Heart right ventricle (tissue), 16 donors: ENCODE measurements at regions not wholly inside any gene's neighbourhood (a gene's known extent, or its start where the extent isn't known, plus 50 kb on each side); places are given as distances from the start of the nearest gene placed in this dataset.
"Not testable (repeated sequence)": the region's sequence is repeated elsewhere in the genome, so short reads cannot be mapped to it uniquely, and the experiment has no call there.

Source experiments
- ATAC-seq, 8 donors: fragments of 200-7000 bp; cut with Tn5 transposase; one replicate each; pipeline ENCODE4 v1.9.1; 2020; ENCODE audit warnings: mild to moderate bottlenecking in 8 of 8, moderate library complexity in 8 of 8, moderate number of reproducible peaks in 1 of 8
- DNase-seq, 2 donors: peaks; one replicate each; pipeline ENCODE4 v3.0.0-alpha.2; 2020
- H3K27ac ChIP-seq, 10 donors: fragments of 200-600 bp; sonication (generic) in 2 of 10; one replicate each; pipeline versions ENCODE4 v1.5.0 to v1.8.0; 2020 to 2022; ENCODE audit warnings: mild to moderate bottlenecking in 3 of 10
- H3K27me3 ChIP-seq, 7 donors: fragments of 200-600 bp; one replicate each; pipeline ENCODE4 v1.8.0; 2021 to 2022; ENCODE audit warnings: mild to moderate bottlenecking in 2 of 7
- H3K36me3 ChIP-seq, 9 donors: fragments of 200-600 bp; sonication (generic) in 1 of 9; one replicate each; pipeline versions ENCODE4 v1.5.0 to v1.8.0; 2020 to 2022; ENCODE audit warnings: mild to moderate bottlenecking in 2 of 9
- H3K4me1 ChIP-seq, 9 donors: fragments of 200-600 bp; sonication (generic) in 1 of 9; one replicate each; pipeline versions ENCODE4 v1.5.0 to v1.8.0; 2020 to 2022; ENCODE audit warnings: mild to moderate bottlenecking in 4 of 9
- H3K4me3 ChIP-seq, 10 donors: fragments of 200-600 bp; sonication (generic) in 2 of 10; one replicate each; pipeline versions ENCODE4 v1.5.0 to v1.8.0; 2020 to 2022; ENCODE audit warnings: mild to moderate bottlenecking in 7 of 10, moderate library complexity in 2 of 10
- H3K9me3 ChIP-seq, 11 donors: fragments of 200-600 bp in 10 of 11; sonication (generic) in 2 of 11; one replicate each; pipeline versions ENCODE4 v1.5.0 to v1.8.0; 2013 to 2022; ENCODE audit warnings: mild to moderate bottlenecking in 2 of 11, control low read depth in 1 of 11, moderate library complexity in 1 of 11
- WGBS, 2 donors: extraction: QIAGEN DNeasy Blood & Tissue Kit; methylation state at CpG; one replicate each; pipeline ENCODE4 v1.1.7; 2013; ENCODE audit warnings: inconsistent platforms in 1 of 2; 5-methylcytosine and 5-hydroxymethylcytosine counted together
- intact Hi-C, 10 donors: fragments of 100-400 bp; cut with DNase I; formaldehyde crosslinking; loops; one replicate each; pipeline versions ENCODE4 v1.11.1 to v1.14.2; 2022
- TF ChIP-seq, protein P1 (sequence below), 9 donors: fragments of 200-600 bp; sonication (generic) in 2 of 9; IDR thresholded peaks; one replicate each; pipeline versions ENCODE4 v1.5.0 to v1.8.0; 2021 to 2022; ENCODE audit warnings: antibody characterized with exemption in 9 of 9, mild to moderate bottlenecking in 5 of 9, moderate library complexity in 1 of 9
- donor health status: Arrhythmogenic right ventricular cardiomyopathy.
- donor health status: ischemic (EF 13 %, LVEDD 7.1; RV severe dilation, severe dysfunction).
- donor health status: healthy with polysubstance abuse.
- donor health status: DM: no; HTN: yes; CAD: no.
- donor health status: DM: no; HTN: no; CAD: no.
- donor health status: ischemic (EF 25% LVEDD 6.9; RV normal size, moderate dysfunction).
- donor health status: ischemic (EF 25% LVEDD 5.7; RV mildly dilated, moderate dysfunction).
- donor health status: healthy.
- donor health status: DM: yes; HTN: yes; CAD: no.
- donor health status: Ischemic cardiomyopathy.
- donor health status: ischemic (EF 35%, LVEDD 5.7; RV mildly dilated, moderate dysfunction).
- donor health status: nonischemic (EF 11% LVEDD 7.7; RV severe dilation, severe dysfunction).
- donor health status: DM: yes; HTN: yes; CAD: no.
- donor health status: PGD.
- donor health status: ischemic (EF 29% LVEDD 5.4; RV normal size, mild dysfunction).
- donor health status: nonischemic (EF 23%, LVEDD 6.1; RV moderate dilation, normal function).

DNA sequence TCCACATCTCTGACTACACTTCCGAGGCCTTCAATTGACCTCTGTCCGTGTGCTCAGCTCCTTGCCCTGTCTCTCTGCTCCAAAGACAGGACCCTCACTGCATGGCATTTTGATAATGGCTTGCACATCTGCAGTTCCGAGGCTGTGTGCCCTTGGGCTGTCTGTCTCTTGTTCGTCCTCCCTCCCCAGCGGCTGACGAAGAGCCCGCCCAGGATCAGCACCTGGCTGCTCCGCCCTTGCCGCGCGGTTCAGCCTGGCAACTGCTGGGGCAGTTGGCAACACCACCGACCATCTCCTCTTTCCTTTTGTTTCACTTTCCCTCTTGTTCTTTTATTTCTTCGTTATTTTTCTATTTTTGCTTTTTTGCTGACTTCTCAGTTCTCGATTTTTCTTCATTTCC, 270.4 kb downstream of the TEX29 start:
- no peak for ATAC-seq
- 84 to 87% methylated on average over 14 of the region's 14 CpGs for WGBS, 2 donors

DNA sequence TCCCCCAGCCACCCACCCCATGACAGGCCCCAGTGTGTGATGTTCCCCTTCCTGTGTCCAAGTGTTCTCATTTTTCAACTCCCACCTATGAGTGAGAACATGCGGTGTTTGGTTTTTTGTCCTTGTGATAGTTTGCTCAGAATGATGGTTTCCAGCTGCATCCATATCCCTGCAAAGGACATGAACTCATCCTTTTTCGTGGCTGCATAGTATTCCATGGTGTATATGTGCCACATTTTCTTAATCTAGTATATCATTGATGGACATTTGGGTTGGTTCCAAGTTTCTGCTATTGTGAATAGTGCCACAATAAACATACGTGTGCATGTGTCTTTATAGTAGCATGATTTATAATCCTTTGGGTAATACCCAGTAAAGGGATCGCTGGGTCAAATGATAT, 273.0 kb downstream of the TEX29 start:
- H3K27ac ChIP-seq, ATAC-seq, intact Hi-C loops, DNase-seq, H3K4me3 ChIP-seq, H3K36me3 ChIP-seq, H3K4me1 ChIP-seq, H3K9me3 ChIP-seq: not testable (repeated sequence)
- H3K27me3 ChIP-seq, result peaks cover 0 to 23% (median 8%) of the 10 kb centered on the region in 7 donors
- WGBS, 2 donors, result 85 to 90% methylated on average over 4 of the region's 4 CpGs

More for the DNA sequence above, 270.4 kb downstream of the TEX29 start:
- Histone ChIP-seq H3K4me1 (no peaks in the 10 kb centered on the region), H3K9me3 (peaks cover 0 to 6% (median 0%) of the 10 kb centered on the region in 11 donors), H3K27me3 (peaks cover 0 to 8% (median 0%) of the 10 kb centered on the region in 7 donors), H3K4me3 (no peak overlapping the region), H3K27ac (no peak overlapping the region), H3K36me3 (no peaks in the 10 kb centered on the region)
- intact Hi-C loops, result no loop called here
- DNase-seq, result no peak
- TF ChIP-seq, protein P1, sequence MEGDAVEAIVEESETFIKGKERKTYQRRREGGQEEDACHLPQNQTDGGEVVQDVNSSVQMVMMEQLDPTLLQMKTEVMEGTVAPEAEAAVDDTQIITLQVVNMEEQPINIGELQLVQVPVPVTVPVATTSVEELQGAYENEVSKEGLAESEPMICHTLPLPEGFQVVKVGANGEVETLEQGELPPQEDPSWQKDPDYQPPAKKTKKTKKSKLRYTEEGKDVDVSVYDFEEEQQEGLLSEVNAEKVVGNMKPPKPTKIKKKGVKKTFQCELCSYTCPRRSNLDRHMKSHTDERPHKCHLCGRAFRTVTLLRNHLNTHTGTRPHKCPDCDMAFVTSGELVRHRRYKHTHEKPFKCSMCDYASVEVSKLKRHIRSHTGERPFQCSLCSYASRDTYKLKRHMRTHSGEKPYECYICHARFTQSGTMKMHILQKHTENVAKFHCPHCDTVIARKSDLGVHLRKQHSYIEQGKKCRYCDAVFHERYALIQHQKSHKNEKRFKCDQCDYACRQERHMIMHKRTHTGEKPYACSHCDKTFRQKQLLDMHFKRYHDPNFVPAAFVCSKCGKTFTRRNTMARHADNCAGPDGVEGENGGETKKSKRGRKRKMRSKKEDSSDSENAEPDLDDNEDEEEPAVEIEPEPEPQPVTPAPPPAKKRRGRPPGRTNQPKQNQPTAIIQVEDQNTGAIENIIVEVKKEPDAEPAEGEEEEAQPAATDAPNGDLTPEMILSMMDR (IDR thresholded peaks at IDR 0.05), result no peak

DNA sequence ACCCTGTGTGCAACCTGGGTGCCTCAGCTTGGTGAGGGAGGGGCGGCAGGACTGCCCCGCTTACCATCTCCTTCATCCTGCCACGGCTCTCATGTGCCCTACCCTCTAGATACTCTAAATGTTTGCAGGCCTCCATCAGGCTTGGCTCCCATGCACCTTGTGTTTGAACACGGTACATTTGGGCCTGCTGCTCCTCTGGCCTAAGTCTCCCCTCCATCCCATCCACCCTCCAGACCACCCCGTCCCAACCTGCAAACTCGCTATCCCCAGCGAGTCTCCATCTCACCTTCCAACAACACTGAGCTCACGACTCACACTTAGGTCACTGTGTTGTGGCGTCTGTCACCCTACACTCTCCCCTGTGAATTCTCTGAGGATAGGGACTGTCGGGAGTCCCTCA, 274.2 kb downstream of the TEX29 start:
- Histone ChIP-seq H3K27me3 (peaks cover 0 to 30% (median 19%) of the 10 kb centered on the region in 7 donors), H3K4me1 (no peaks in the 10 kb centered on the region), H3K27ac (no peak overlapping the region), H3K36me3 (no peaks in the 10 kb centered on the region), H3K4me3 (no peak overlapping the region), H3K9me3 (peaks cover 0 to 6% (median 0%) of the 10 kb centered on the region in 11 donors)
- 84 to 91% methylated on average over 10 of the region's 10 CpGs for WGBS, 2 donors
- intact Hi-C loops, result no loop called here
- DNase-seq (no peak), ATAC-seq (no peak)
- TF ChIP-seq, protein P1 (IDR thresholded peaks at IDR 0.05), result no peak

DNA sequence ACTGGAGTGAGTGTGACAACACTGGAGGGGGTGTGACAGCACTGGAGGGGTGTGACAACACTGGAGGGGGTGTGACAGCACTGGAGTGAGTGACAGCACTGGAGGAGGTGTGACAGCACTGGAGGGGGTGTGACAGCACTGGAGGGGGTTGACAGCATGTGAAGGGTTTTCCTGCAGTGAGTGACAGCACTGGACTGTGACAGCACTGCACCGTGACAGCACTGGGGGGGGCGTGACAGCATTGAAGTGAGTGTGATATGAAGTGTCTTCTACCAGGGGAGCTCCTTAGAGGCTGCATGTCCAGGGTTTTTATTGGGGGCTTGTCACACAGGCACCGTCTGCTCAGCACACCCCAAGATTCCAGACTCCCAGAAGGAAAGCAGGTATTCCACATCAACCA, 274.8 kb downstream of the TEX29 start:
- no peak overlapping the region for H3K4me3 ChIP-seq
- DNase-seq (no peak), ATAC-seq (no peak)
- H3K27me3 ChIP-seq, result peaks cover 0 to 37% (median 26%) of the 10 kb centered on the region in 7 donors
- no peaks in the 10 kb centered on the region for H3K4me1 ChIP-seq
- no peak overlapping the region for H3K27ac ChIP-seq
- TF ChIP-seq, protein P1 (IDR thresholded peaks at IDR 0.05), result no peak
- no peaks in the 10 kb centered on the region for H3K36me3 ChIP-seq
- peaks cover 0 to 6% (median 0%) of the 10 kb centered on the region in 11 donors for H3K9me3 ChIP-seq
- intact Hi-C loops, result no loop called here
- 77 to 83% methylated on average over 3 of the region's 3 CpGs for WGBS, 2 donors

DNA sequence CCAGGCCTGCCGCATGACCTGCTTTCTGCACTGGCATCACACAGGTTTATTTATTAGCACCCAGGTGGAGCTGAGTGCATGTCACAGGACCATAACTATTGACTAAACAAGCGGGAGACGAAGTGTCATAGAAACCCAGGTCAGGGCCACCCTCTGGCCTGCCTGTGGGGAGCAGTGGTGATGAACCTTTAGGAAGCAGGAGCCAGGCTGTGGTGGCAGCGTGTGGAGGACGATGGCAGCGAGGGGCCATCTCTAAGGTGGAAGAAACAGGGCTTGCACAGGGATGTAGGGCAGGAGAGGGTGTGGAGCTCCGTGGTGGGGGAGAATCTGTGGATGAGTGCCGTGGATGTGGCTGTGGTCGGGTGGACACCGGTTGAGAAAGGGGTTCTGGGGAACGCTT, 275.3 kb downstream of the TEX29 start:
- TF ChIP-seq, protein P1 (IDR thresholded peaks at IDR 0.05), result no peak
- 85 to 89% methylated on average over 11 of the region's 11 CpGs for WGBS, 2 donors

More for the DNA sequence above, 275.3 kb downstream of the TEX29 start:
- Histone ChIP-seq H3K4me3 (no peak overlapping the region), H3K36me3 (no peaks in the 10 kb centered on the region), H3K9me3 (peaks cover 0 to 6% (median 0%) of the 10 kb centered on the region in 11 donors), H3K4me1 (no peaks in the 10 kb centered on the region), H3K27me3 (peaks cover 0 to 36% (median 31%) of the 10 kb centered on the region in 7 donors), H3K27ac (no peak overlapping the region)
- ATAC-seq (no peak), DNase-seq (no peak)
- intact Hi-C loops, result no loop called here
